Thoracic aorta (tissue), 2 donors: ENCODE measurements at regions not wholly inside any gene's neighbourhood (a gene's known extent, or its start where the extent isn't known, plus 50 kb on each side); places are given as distances from the start of the nearest gene placed in this dataset.

Experiments
- ATAC-seq: fragments of 150-250 bp; one replicate; pipeline ENCODE4 v1.8.0; 2017; ENCODE audit warnings: low read depth; ENCODE audit not compliant: insufficient number of reproducible peaks, low FRiP score
- DNase-seq: peaks from one replicate; pipeline ENCODE4 v3.0.0-alpha.2; 2020; ENCODE audit warnings: low spot score
- H3K27ac ChIP-seq, 2 donors: fragments of 200-600 bp; sonication (generic); 1 replicate in 1 of 2; 2 replicates in 1 of 2; pipeline ENCODE4 v1.5.1; 2016; ENCODE audit warnings: mild to moderate bottlenecking in 2 of 2, moderate library complexity in 2 of 2
- H3K27me3 ChIP-seq: fragments of 200-600 bp; sonication (generic); replicated peaks from 2 replicates; pipeline ENCODE4 v1.6.0; 2016; ENCODE audit warnings: mild to moderate bottlenecking; ENCODE audit not compliant: insufficient read depth
- H3K36me3 ChIP-seq: fragments of 200-600 bp; sonication (generic); one replicate; pipeline ENCODE4 v1.5.1; 2016
- H3K4me1 ChIP-seq, 2 donors: fragments of 200-600 bp; sonication (generic); 1 replicate in 1 of 2; 2 replicates in 1 of 2; pipeline versions ENCODE4 v1.5.1 to v1.6.0; 2016; ENCODE audit warnings: low read depth in 2 of 2, mild to moderate bottlenecking in 1 of 2; ENCODE audit not compliant: control insufficient read depth in 1 of 2
- H3K4me3 ChIP-seq: fragments of 200-600 bp; sonication (generic); 2 replicates; pipeline ENCODE4 v1.5.1; 2016; ENCODE audit warnings: mild to moderate bottlenecking
- H3K9me3 ChIP-seq: fragments of 200-600 bp; sonication (generic); 2 replicates; pipeline ENCODE4 v1.5.1; 2016
- CTCF ChIP-seq: fragments of 200-600 bp; sonication (generic); IDR thresholded peaks from one replicate; pipeline ENCODE4 v1.5.1; 2019; ENCODE audit warnings: antibody characterized with exemption

- Histone ChIP-seq H3K27me3 (no peaks in the 10 kb centered on the region), H3K4me1 (peaks cover 0 to 22% of the 10 kb centered on the region in 2 donors), H3K9me3 (no peaks in the 10 kb centered on the region), H3K36me3 (no peaks in the 10 kb centered on the region), H3K4me3 (no peak overlapping the region), H3K27ac (no peak overlapping the region)
- no peak for TF ChIP-seq CTCF
- DNase-seq (no peak), ATAC-seq (no peak)
Measured at GRCh38 chr1:17877316-17877715, 122.2 kb downstream of the ACTL8 start.

- no peaks in the 10 kb centered on the region for H3K27me3 ChIP-seq
- H3K4me1 ChIP-seq: peaks cover 0 to 22% of the 10 kb centered on the region in 2 donors
- no peak overlapping the region for H3K4me3 ChIP-seq
- no peak for TF ChIP-seq CTCF
- no peaks in the 10 kb centered on the region for H3K9me3 ChIP-seq
- ATAC-seq (no peak), DNase-seq (no peak)
- H3K36me3 ChIP-seq: no peaks in the 10 kb centered on the region
- no peak overlapping the region for H3K27ac ChIP-seq
Measured at GRCh38 chr1:17877896-17878295, 122.8 kb downstream of the ACTL8 start.

GRCh38 chr1:17878837-17879236 is 123.7 kb downstream of the ACTL8 start:
- H3K27ac ChIP-seq: no peak overlapping the region
- no peaks in the 10 kb centered on the region for H3K9me3 ChIP-seq
- H3K36me3 ChIP-seq: no peaks in the 10 kb centered on the region
- no peak for TF ChIP-seq CTCF
- H3K4me3 ChIP-seq: no peak overlapping the region
- ATAC-seq (peak; percentile 61), DNase-seq (no peak)
- peaks cover 0 to 22% of the 10 kb centered on the region in 2 donors for H3K4me1 ChIP-seq
- no peaks in the 10 kb centered on the region for H3K27me3 ChIP-seq

- Histone ChIP-seq H3K36me3 (no peaks in the 10 kb centered on the region), H3K4me3 (no peak overlapping the region), H3K9me3 (no peaks in the 10 kb centered on the region), H3K27ac (no peak overlapping the region), H3K27me3 (no peaks in the 10 kb centered on the region), H3K4me1 (peaks cover 0 to 12% of the 10 kb centered on the region in 2 donors)
- no peak for ATAC-seq
- TF ChIP-seq CTCF: no peak
- DNase-seq: no peak
Measured at GRCh38 chr1:17880449-17880848, 125.3 kb downstream of the ACTL8 start.

- H3K27me3 ChIP-seq: no peaks in the 10 kb centered on the region
- no peaks in the 10 kb centered on the region for H3K36me3 ChIP-seq
- DNase-seq (no peak), ATAC-seq (no peak)
- no peak overlapping the region for H3K27ac ChIP-seq
- peaks cover 0 to 12% of the 10 kb centered on the region in 2 donors for H3K4me1 ChIP-seq
- no peak for TF ChIP-seq CTCF
- no peak overlapping the region for H3K4me3 ChIP-seq
- H3K9me3 ChIP-seq: no peaks in the 10 kb centered on the region
Measured at GRCh38 chr1:17881761-17882160, 126.6 kb downstream of the ACTL8 start.
